ENCODE measurements at regions not wholly inside any gene's neighbourhood (a gene's known extent, or its start where the extent isn't known, plus 50 kb on each side); places are given as distances from the start of the nearest gene placed in this dataset.

- H3K4me3 ChIP-seq (replicated peaks; ENCODE audit: low read depth, low read length) = no peak overlapping the region
- no peak for DNase-seq (ENCODE audit: extremely low read depth, low read depth)
- TF ChIP-seq CTCF (IDR thresholded peaks at IDR 0.05; ENCODE audit: low read depth, low read length, missing control alignments) = no peak
Observed at GRCh38 chr6:93954584-93954983, 535.2 kb upstream of the EPHA7 start.

- no peak for TF ChIP-seq CTCF (IDR thresholded peaks at IDR 0.05; ENCODE audit: low read depth, low read length, missing control alignments)
- no peak overlapping the region for H3K4me3 ChIP-seq (replicated peaks; ENCODE audit: low read depth, low read length)
Observed at GRCh38 chr6:93943661-93944060, 524.3 kb upstream of the EPHA7 start.

DNA sequence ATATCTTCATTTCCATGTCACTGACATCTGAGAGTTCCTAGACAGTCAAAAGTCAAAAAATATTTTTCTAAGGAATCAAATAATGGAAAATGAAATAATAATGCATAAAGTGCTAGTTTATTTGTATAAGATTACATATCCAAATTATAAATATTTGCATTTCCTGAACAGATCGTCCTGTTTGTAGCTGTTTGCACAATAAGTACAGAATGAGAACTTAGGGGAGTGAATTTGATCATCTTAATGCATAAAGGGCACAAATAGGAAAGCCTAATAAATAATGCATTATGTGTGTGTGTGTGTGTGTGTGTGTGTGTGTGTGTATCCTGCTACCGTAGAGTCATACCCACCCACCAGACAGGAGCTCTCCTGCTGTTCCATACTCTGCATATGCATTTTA lies 521.0 kb upstream of the EPHA7 start:
- DNase-seq (ENCODE audit: extremely low read depth, low read depth) = no peak
- no peak for TF ChIP-seq CTCF (IDR thresholded peaks at IDR 0.05; ENCODE audit: low read depth, low read length, missing control alignments)
- no peak overlapping the region for H3K4me3 ChIP-seq (replicated peaks; ENCODE audit: low read depth, low read length)

More at GRCh38 chr6:93943661-93944060, 524.3 kb upstream of the EPHA7 start:
- no peak for DNase-seq (ENCODE audit: extremely low read depth, low read depth)

GRCh38 chr6:93932175-93932574 lies 512.8 kb upstream of the EPHA7 start:
- no peak for TF ChIP-seq CTCF (IDR thresholded peaks at IDR 0.05; ENCODE audit: low read depth, low read length, missing control alignments)
- no peak overlapping the region for H3K4me3 ChIP-seq (replicated peaks; ENCODE audit: low read depth, low read length)
- DNase-seq (ENCODE audit: extremely low read depth, low read depth) = no peak

DNA sequence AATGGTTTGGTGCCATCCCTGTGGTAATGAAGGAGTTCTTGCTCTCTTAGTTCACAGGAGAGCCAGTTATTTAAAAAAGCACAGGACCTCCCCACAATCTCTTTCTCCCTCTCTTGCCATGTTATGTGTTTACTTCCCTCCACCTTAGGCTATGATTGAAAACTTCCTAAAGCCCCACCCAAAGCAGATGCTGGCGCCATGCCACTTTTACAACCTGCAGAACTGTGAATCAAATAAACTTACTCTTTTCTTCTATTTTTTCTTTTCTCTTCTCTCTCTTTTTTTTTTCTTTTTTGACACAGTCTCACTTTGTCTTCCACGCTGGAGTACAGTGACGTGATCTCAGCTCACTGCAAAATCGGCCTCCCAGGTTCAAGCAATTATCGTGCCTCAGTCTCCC lies 508.4 kb upstream of the EPHA7 start:
- no peak overlapping the region for H3K4me3 ChIP-seq (replicated peaks; ENCODE audit: low read depth, low read length)
- no peak for DNase-seq (ENCODE audit: extremely low read depth, low read depth)

DNA sequence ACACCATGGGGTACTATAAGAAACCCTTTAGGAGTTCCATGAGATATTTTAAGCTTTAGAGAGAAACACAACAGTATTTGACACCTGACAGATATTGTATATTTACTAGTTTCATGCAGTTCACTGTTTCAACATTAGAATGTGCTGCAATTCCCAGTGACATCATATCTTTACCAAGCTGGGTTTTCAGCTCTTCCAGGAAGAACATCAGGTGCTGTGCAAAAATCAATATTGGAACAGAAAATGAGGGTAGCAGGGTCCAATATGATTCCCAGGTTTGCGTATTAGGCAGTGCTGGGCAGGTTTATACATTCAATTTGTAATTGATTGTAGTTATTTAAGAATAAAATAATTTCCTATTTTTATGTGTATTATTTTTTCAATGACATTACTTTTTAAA lies 500.0 kb upstream of the EPHA7 start:
- TF ChIP-seq CTCF (IDR thresholded peaks at IDR 0.05; ENCODE audit: low read depth, low read length, missing control alignments) = no peak
- DNase-seq (ENCODE audit: extremely low read depth, low read depth) = no peak
- H3K4me3 ChIP-seq (replicated peaks; ENCODE audit: low read depth, low read length) = no peak overlapping the region

More for the DNA sequence above, 508.4 kb upstream of the EPHA7 start:
- no peak for TF ChIP-seq CTCF (IDR thresholded peaks at IDR 0.05; ENCODE audit: low read depth, low read length, missing control alignments)

GRCh38 chr6:93918258-93918657 lies 498.9 kb upstream of the EPHA7 start:
- H3K4me3 ChIP-seq (replicated peaks; ENCODE audit: low read depth, low read length) = no peak overlapping the region
- no peak for TF ChIP-seq CTCF (IDR thresholded peaks at IDR 0.05; ENCODE audit: low read depth, low read length, missing control alignments)
- DNase-seq (ENCODE audit: extremely low read depth, low read depth) = no peak
